ENCODE measurements at regions not wholly inside any gene's neighbourhood (a gene's known extent, or its start where the extent isn't known, plus 50 kb on each side); places are given as distances from the start of the nearest gene placed in this dataset.

- Mint-ChIP-seq H3K27ac (no peak overlapping the region), H3K4me1 (no peaks in the 10 kb centered on the region), H3K4me3 (no peak overlapping the region), H3K27me3 (no peaks in the 10 kb centered on the region), H3K9me3 (no peaks in the 10 kb centered on the region), H3K36me3 (no peaks in the 10 kb centered on the region)
- DNase-seq (no peak), ATAC-seq (replicated peaks) (no peak)
Observed at GRCh38 chr22:48651981-48652538, 1175.6 kb downstream of the BRD1 start.

DNA sequence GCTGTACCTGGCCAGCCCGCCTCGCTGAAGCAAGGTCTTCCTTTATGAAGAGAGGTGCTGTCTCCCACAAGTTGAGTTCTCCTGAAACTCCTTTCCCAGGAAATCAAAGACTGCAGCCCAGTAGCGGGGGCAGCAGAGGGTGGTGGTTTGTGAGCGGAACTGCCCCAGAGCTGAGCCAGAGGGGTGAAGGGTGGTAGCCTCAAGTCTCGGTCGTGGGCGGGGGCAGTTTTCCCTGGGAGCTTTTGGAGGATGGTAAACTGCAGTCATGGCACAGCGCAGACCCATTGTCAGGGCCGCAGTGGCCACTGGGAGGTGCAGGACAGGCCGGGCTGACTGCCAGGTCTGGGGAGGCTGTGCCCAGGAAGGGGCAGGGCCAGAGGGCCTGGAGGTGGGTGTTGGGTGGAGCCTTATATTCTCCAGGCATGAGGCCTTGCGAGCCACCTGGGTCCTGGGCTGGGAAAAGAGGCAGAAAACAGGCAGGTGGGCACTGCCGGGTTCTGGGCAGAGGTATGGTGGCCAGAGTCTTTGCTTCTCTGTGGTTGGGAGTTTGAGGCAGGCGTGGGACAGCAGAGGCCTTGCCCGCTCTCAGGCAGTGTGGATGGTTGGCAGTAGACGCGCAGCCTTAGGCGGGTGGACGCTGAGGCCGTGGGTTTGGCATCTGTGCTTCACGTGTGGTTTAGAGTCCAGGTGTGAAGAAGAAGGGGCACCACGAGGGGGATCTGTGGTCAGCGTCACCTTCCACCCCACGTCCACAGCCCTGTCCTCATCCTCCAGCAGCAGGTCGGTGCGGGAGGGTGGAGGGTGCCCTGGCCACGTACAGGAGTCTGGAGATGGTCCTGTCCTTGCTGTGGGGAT, 1176.4 kb downstream of the BRD1 start:
- no peak for ATAC-seq (replicated peaks)
- H3K36me3 Mint-ChIP-seq, result no peaks in the 10 kb centered on the region
- H3K27me3 Mint-ChIP-seq, result no peaks in the 10 kb centered on the region
- H3K27ac Mint-ChIP-seq, result no peak overlapping the region
- no peaks in the 10 kb centered on the region for H3K9me3 Mint-ChIP-seq
- H3K4me1 Mint-ChIP-seq, result no peaks in the 10 kb centered on the region
- DNase-seq, result no peak
- no peak overlapping the region for H3K4me3 Mint-ChIP-seq

DNA sequence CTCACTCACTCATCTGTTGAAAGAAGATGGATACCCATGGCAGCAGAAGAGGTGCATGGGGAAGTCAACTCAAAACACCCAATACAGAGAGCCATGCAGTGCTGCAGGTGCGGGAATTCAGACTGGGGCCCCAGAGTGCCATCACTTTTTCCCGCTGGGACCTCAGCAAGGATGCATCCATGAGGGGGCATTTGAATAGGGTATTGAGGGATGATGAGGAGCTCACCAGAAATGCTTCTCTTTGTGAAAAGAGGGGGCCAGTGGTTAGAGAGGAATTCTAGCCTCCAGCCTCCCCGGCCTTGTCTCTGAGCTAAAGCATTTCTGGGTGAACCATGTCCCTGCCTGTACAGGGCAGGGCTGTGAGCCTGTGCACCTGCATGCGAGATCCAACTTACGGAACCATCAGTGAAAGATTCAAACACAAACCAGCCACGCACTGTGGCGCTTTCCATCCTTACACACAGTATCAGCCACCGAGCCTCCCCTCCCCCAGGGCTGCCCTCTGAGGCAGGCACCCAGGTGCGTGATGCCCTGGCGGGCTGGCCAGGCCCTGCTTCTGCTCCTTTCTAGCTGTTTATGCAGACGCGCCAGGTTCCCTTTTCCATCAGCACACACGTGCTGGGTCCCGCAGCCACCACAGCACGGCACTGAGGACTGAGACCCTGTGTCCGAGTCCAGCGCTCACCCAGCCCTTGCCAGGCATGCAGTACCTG, 1177.2 kb downstream of the BRD1 start:
- no peaks in the 10 kb centered on the region for H3K27me3 Mint-ChIP-seq
- no peak overlapping the region for H3K4me3 Mint-ChIP-seq
- ATAC-seq (replicated peaks) (no peak), DNase-seq (no peak)
- no peaks in the 10 kb centered on the region for H3K36me3 Mint-ChIP-seq
- H3K9me3 Mint-ChIP-seq, result no peaks in the 10 kb centered on the region
- no peak overlapping the region for H3K27ac Mint-ChIP-seq
- no peaks in the 10 kb centered on the region for H3K4me1 Mint-ChIP-seq

GRCh38 chr22:48649466-48649865, 1178.2 kb downstream of the BRD1 start:
- Mint-ChIP-seq H3K36me3 (no peaks in the 10 kb centered on the region), H3K4me3 (no peak overlapping the region), H3K9me3 (no peaks in the 10 kb centered on the region), H3K27me3 (no peaks in the 10 kb centered on the region), H3K27ac (no peak overlapping the region), H3K4me1 (no peaks in the 10 kb centered on the region)
- no peak for DNase-seq
- no peak for ATAC-seq (replicated peaks)

DNA sequence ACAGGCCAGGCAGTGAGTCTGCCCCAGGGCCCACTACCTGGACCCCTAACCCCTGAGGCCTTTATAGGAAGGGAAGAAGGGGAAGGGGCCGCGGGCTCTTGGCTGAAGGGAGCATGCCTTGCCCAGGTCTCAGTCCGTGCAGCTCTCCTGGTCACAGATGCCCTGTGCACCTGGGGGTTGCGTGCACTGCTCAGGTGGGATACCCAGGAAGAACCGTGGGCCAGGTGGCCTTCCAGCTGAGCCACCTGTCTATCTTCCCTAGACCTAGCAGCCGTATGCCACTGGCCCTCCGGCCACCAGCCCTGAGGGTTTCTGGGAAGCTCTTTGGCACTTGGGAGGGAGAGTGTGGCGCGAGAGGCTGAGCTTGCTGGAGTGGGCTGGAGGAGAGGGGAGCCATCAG, 1178.6 kb downstream of the BRD1 start:
- no peaks in the 10 kb centered on the region for H3K4me1 Mint-ChIP-seq
- no peak for DNase-seq
- H3K9me3 Mint-ChIP-seq, result no peaks in the 10 kb centered on the region
- no peaks in the 10 kb centered on the region for H3K36me3 Mint-ChIP-seq
- no peak overlapping the region for H3K4me3 Mint-ChIP-seq
- no peak for ATAC-seq (replicated peaks)
- H3K27me3 Mint-ChIP-seq, result no peaks in the 10 kb centered on the region
- no peak overlapping the region for H3K27ac Mint-ChIP-seq

DNA sequence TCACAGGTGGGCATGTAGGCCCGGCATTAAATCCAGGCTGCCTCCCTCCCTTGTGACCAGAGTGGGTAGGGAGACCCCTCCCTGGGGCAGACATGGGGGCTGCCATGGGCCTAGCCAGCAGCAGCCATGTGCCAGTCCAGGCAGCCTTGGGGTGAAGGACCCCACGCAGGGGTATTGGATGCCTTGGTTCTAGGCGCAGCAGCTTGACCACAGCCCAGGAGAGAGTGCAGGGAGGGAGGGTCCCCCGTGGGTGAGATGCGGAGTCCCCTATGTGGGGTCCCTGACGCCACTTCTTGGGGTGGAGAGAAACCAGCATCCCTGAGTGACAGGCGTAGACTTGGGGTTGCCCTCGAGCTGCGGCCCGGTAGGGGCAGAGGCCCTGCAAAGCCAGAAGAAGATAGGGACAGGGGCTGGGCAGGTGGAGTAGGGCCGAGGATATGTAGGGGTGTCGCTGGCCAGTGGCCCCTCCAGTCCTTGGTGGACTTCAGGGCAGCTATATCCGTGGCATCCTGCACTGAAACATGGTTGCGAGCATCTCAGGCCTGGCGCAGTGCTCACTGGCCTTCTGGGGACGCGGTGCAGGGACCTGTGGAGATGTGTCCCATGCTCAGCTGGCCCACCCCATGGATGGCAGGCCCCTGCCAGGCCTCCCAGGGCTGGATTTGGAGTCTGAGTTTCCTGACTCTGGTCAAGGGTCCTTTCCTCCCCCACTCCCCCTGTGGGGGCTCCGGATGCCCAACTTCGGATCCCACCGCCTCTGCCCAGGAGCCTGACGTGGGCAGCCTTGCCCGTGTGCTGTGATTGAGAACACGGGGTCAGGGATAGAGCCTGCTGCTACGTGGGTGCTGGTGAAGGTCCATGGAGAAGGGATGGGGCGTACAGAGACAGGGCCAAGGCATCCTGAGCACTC, 1179.8 kb downstream of the BRD1 start:
- Mint-ChIP-seq H3K4me1 (no peaks in the 10 kb centered on the region), H3K9me3 (no peaks in the 10 kb centered on the region), H3K27ac (no peak overlapping the region), H3K27me3 (no peaks in the 10 kb centered on the region), H3K36me3 (no peaks in the 10 kb centered on the region), H3K4me3 (no peak overlapping the region)
- ATAC-seq (replicated peaks) (no peak), DNase-seq (no peak)

DNA sequence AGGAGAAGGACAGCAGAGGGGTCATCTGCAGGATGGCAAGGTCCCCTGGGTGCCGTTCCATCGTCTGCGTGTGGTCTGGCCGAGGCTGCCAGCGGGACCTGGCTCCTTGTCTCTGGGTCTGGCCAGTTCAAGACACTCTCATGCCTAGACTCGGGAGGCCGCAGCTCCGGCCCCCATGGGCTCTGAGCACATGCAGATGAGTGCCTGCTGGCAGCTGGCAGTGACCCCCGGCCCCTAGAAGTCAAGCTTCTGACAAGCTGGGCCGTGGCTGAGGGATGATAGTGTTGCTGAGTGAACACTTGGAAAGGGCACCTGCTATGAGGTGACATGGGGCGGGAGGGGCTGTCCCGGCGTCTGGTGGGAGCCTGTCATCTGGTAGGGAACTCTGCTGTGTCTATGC, 1180.6 kb downstream of the BRD1 start:
- H3K36me3 Mint-ChIP-seq, result no peaks in the 10 kb centered on the region
- no peak for DNase-seq
- no peaks in the 10 kb centered on the region for H3K4me1 Mint-ChIP-seq
- H3K9me3 Mint-ChIP-seq, result no peaks in the 10 kb centered on the region
- H3K27ac Mint-ChIP-seq, result no peak overlapping the region
- ATAC-seq (replicated peaks), result no peak
- H3K27me3 Mint-ChIP-seq, result no peaks in the 10 kb centered on the region
- H3K4me3 Mint-ChIP-seq, result no peak overlapping the region

- DNase-seq (no peak), ATAC-seq (replicated peaks) (no peak)
- Mint-ChIP-seq H3K27ac (no peak overlapping the region), H3K27me3 (no peaks in the 10 kb centered on the region), H3K4me3 (no peak overlapping the region), H3K36me3 (no peaks in the 10 kb centered on the region), H3K9me3 (no peaks in the 10 kb centered on the region), H3K4me1 (no peaks in the 10 kb centered on the region)
Observed at GRCh38 chr22:48646216-48646925, 1181.3 kb downstream of the BRD1 start.

- Mint-ChIP-seq H3K4me1 (no peaks in the 10 kb centered on the region), H3K27ac (no peak overlapping the region), H3K4me3 (no peak overlapping the region), H3K9me3 (no peaks in the 10 kb centered on the region), H3K36me3 (no peaks in the 10 kb centered on the region), H3K27me3 (no peaks in the 10 kb centered on the region)
- DNase-seq, result no peak
- ATAC-seq (replicated peaks), result no peak
Observed at GRCh38 chr22:48645766-48646165, 1181.9 kb downstream of the BRD1 start.

DNA sequence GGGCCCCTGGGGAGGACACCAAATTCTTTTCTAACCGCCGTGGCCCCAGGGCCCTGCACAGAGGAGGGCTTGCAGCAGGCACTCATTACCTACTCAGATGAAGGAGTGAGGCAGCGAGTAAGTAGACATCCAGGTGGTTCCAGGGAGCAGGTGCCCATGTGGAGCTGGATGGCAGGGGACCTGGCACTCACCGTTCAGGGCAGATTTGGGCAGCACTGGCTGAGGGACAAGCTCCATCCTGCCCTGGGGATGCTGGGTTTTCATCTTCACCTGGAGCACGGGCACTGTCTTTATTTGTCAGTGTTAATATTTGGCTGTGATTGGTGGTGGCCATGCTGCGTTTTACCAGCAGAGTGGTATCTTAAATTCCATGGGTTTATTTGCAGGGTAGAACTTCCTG, 1182.7 kb downstream of the BRD1 start:
- no peaks in the 10 kb centered on the region for H3K27me3 Mint-ChIP-seq
- no peaks in the 10 kb centered on the region for H3K4me1 Mint-ChIP-seq
- no peaks in the 10 kb centered on the region for H3K36me3 Mint-ChIP-seq
- ATAC-seq (replicated peaks) (no peak), DNase-seq (no peak)
- no peaks in the 10 kb centered on the region for H3K9me3 Mint-ChIP-seq
- H3K4me3 Mint-ChIP-seq, result no peak overlapping the region
- H3K27ac Mint-ChIP-seq, result no peak overlapping the region

GRCh38 chr22:48644108-48644507, 1183.6 kb downstream of the BRD1 start:
- Mint-ChIP-seq H3K4me3 (no peak overlapping the region), H3K4me1 (no peaks in the 10 kb centered on the region), H3K36me3 (no peaks in the 10 kb centered on the region), H3K27ac (no peak overlapping the region), H3K27me3 (no peaks in the 10 kb centered on the region), H3K9me3 (no peaks in the 10 kb centered on the region)
- no peak for ATAC-seq (replicated peaks)
- DNase-seq, result no peak

GRCh38 chr22:48643066-48643731, 1184.5 kb downstream of the BRD1 start:
- H3K4me3 Mint-ChIP-seq, result no peak overlapping the region
- no peaks in the 10 kb centered on the region for H3K27me3 Mint-ChIP-seq
- no peak for ATAC-seq (replicated peaks)
- peak overlapping the region; percentile 2 for H3K27ac Mint-ChIP-seq
- H3K9me3 Mint-ChIP-seq, result no peaks in the 10 kb centered on the region
- no peak for DNase-seq
- H3K4me1 Mint-ChIP-seq, result no peaks in the 10 kb centered on the region
- no peaks in the 10 kb centered on the region for H3K36me3 Mint-ChIP-seq

DNA sequence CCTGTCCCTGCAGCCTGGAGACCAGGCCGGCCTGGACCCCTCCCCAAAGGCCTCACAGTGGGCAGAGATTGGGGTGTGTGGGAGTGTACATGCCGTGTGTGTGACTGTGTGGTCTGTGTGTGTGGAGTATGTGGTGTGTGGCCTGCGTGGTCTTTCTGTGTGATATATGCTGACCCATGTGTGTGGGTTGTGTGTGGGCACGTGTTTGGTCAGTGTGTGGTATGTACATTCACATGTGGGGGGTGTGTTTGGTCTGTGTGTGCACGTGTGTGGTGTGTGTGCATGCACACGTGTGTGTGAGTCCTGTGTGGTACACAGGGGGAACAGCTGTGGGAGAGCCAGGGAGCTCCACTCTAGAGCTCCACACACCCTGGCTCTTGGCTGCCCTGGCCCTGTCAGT, 1185.1 kb downstream of the BRD1 start:
- no peak for DNase-seq
- Mint-ChIP-seq H3K27me3 (no peaks in the 10 kb centered on the region), H3K27ac (no peak overlapping the region), H3K36me3 (no peaks in the 10 kb centered on the region), H3K4me3 (no peak overlapping the region), H3K4me1 (no peaks in the 10 kb centered on the region), H3K9me3 (no peaks in the 10 kb centered on the region)
- no peak for ATAC-seq (replicated peaks)
